ENCODE measurements at regions not wholly inside any gene's neighbourhood (a gene's known extent, or its start where the extent isn't known, plus 50 kb on each side); places are given as distances from the start of the nearest gene placed in this dataset.
A peak's percentile ranks its signal among the peaks of the same experiment; 100 is the strongest.

- H3K4me3 Mint-ChIP-seq, result no peak overlapping the region
- H3K4me1 Mint-ChIP-seq, result no peaks in the 10 kb centered on the region
These were observed 55.1 kb upstream of the DLGAP1 start for GRCh38 chr18:4510160-4510559.

More at GRCh38 chr18:4510160-4510559, 55.1 kb upstream of the DLGAP1 start:
- H3K27me3 Mint-ChIP-seq (ENCODE audit: low read depth), result no peaks in the 10 kb centered on the region
- TF ChIP-seq CTCF (conservative IDR thresholded peaks at IDR 0.05), result no peak
- H3K27ac Mint-ChIP-seq (ENCODE audit: unreplicated experiment), result peak overlapping the region; percentile 43
- no peaks in the 10 kb centered on the region for H3K36me3 Mint-ChIP-seq (ENCODE audit: low read depth)
- no peaks in the 10 kb centered on the region for H3K9me3 Mint-ChIP-seq
- no peak for DNase-seq (ENCODE audit: low read depth, low spot score)
